GM12865 (cell line): ENCODE measurements at regions not wholly inside any gene's neighbourhood (a gene's known extent, or its start where the extent isn't known, plus 50 kb on each side); places are given as distances from the start of the nearest gene placed in this dataset.

ENCODE experiments used
- DNase-seq: peaks from one replicate; pipeline ENCODE4 v3.0.0; 2010; ENCODE audit warnings: low read depth
- H3K4me3 ChIP-seq: 2 replicates; pipeline ENCODE4 v1.5.1; 2011; ENCODE audit warnings: mild to moderate bottlenecking, low read depth, low read length, control low read depth
- CTCF ChIP-seq: IDR thresholded peaks from 2 replicates; pipeline ENCODE4 v1.5.1; 2011; ENCODE audit warnings: low read length, control low read depth, low read depth, inconsistent platforms; ENCODE audit not compliant: insufficient read depth; ENCODE audit errors: missing control alignments

DNA sequence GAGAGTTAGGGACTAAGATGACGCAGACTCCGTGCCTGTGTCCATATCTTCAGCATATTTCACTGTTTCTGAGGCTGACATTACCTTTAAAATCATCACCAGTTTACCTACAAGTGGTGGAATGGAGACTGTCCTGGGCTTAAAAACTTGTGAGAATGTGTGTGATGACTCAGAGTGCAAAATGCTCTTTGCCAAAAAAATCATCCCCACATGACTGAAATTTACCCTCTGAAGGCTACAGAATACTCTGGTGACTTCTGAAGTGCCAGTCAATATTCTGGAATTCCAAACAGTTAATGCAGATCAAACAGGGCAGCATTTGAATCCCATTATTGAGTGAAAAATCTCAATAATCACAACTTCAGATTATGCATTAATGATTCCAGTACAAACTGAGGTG is 901.4 kb downstream of the EFNB2 start:
- no peak for TF ChIP-seq CTCF
- no peak for DNase-seq
- H3K4me3 ChIP-seq: no peak overlapping the region

GRCh38 chr13:105630431-105630830 is 905.0 kb downstream of the EFNB2 start:
- TF ChIP-seq CTCF: no peak
- no peak for DNase-seq
- no peak overlapping the region for H3K4me3 ChIP-seq

DNA sequence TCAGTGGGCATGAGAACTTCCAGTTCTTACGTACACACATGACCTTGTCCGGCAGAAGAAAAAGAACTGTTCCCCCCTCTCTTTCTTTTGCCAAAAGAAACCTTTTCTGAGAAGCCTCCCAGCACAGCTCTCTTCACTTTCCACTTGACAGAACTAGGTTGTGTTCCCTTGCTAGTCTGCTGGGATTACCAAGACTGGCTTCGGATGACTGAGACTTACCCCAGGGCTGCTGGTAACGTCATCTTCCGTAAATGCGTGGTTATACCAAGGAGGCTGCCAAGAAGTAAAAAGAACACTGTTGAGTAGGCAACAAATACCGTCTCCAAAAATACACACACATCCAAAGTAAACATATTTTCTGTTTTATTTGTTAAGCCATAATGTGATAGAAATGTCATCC is 908.2 kb downstream of the EFNB2 start:
- no peak overlapping the region for H3K4me3 ChIP-seq
- no peak for TF ChIP-seq CTCF
- no peak for DNase-seq

- no peak for DNase-seq
Observed at GRCh38 chr13:105625691-105626090, 909.8 kb downstream of the EFNB2 start.

DNA sequence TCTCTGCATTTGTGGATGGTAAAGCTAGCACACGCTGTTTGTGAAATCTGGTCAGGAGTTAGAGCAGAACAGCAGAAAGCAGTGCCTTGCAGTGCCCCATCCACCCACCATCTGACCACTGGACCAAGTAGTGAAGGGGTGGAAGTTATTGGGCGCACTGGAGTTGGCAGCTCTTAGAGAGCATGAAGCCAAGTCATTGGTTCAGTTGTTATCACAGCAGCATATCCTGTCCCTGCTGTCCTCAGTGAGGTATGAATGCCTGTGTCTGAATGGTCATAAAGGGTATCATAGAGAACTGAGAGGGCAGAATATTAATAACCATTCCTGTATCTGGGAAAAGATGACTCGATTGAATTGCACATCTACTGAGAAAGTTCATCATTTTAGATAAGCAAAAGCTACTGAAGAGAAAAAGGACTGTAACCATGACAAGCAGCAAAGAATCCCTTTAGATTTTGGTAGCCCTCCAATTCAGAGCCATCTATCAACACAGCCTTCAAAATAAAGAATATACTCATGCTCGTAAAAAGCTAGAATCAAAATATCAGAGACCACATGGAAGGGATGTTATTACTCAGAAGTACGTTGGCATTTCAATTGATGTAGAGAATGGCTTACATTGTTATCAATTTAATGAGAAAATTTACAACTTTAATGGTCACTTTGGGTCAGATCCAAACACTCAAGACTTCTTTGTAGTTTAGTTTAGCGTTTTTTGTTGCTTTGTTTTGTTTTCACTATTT is 919.0 kb downstream of the EFNB2 start:
- no peak for TF ChIP-seq CTCF
- no peak overlapping the region for H3K4me3 ChIP-seq

More at GRCh38 chr13:105625691-105626090, 909.8 kb downstream of the EFNB2 start:
- no peak for TF ChIP-seq CTCF
- no peak overlapping the region for H3K4me3 ChIP-seq

DNA sequence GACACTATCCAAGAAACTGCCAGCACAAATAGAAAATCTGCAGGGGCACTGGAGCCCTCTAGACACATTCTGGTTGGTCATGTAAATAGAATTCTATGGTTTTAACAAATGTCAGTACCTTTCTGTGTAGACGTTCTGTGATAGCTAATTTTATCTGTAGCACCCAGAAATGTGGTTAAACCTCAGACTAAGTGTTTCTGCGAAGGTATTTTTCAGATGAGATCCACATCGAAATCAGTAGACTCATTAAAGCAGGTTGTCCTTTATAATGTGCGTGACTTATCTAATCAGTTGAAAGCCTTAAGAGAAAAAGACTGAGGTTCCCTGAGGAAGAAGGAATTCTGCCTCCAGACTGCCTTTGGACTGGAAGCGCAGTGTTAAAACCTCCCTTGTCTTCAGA is 922.9 kb downstream of the EFNB2 start:
- DNase-seq: no peak
- no peak overlapping the region for H3K4me3 ChIP-seq
- no peak for TF ChIP-seq CTCF

More for the DNA sequence above, 919.0 kb downstream of the EFNB2 start:
- no peak for DNase-seq

DNA sequence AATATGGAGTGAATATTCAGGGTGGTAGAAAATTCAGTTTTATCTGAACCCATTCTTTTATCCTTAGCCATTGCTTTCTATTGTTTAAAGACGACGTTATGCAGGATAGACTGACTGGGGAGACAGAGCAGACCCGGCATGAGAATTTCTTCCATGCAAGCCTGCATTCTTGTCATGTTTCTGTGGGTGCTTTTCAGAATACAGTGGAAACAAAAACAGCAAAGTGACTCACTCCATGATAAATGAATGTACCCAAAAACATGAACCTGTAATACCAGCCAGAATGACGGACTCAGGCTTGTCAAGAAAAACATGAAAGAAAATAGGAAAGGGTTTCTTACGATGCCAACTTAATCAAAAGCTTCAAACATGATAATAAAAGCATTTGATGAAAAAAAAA is 924.0 kb downstream of the EFNB2 start:
- DNase-seq: no peak
- TF ChIP-seq CTCF: no peak
- no peak overlapping the region for H3K4me3 ChIP-seq
